Smooth muscle cell (in vitro differentiated cells): ENCODE measurements at regions not wholly inside any gene's neighbourhood (a gene's known extent, or its start where the extent isn't known, plus 50 kb on each side); places are given as distances from the start of the nearest gene placed in this dataset.

Source experiments
- DNase-seq: peaks from one replicate; lab custom pipeline; 2025; ENCODE audit not compliant: unreplicated experiment; lab: John Stamatoyannopoulos, UW
- H2AFZ ChIP-seq: fragments of 200-600 bp; sonication (generic); 2 replicates; pipeline ENCODE4 v1.6.0; 2016; ENCODE audit warnings: antibody characterized with exemption, low read depth, mild to moderate bottlenecking
- H3F3A ChIP-seq: fragments of 200-600 bp; sonication (generic); 2 replicates; pipeline ENCODE4 v1.6.0; 2017; ENCODE audit warnings: antibody characterized with exemption, low read depth
- H3K27ac ChIP-seq: fragments of 200-600 bp; sonication (generic); 2 replicates; pipeline ENCODE4 v1.5.1; 2016; ENCODE audit warnings: low read depth, mild to moderate bottlenecking
- H3K27me3 ChIP-seq: fragments of 200-600 bp; sonication (generic); 2 replicates; pipeline ENCODE4 v1.6.1; 2016; ENCODE audit warnings: low read depth, mild to moderate bottlenecking
- H3K36me3 ChIP-seq: fragments of 200-600 bp; sonication (generic); 2 replicates; pipeline ENCODE4 v1.5.1; 2016; ENCODE audit warnings: low read depth
- H3K4me1 ChIP-seq: fragments of 200-600 bp; sonication (generic); 2 replicates; pipeline ENCODE4 v1.5.1; 2016; ENCODE audit warnings: low read depth
- H3K4me2 ChIP-seq: fragments of 200-600 bp; sonication (generic); 2 replicates; pipeline ENCODE4 v1.6.0; 2016; ENCODE audit warnings: mild to moderate bottlenecking
- H3K4me3 ChIP-seq: fragments of 200-600 bp; sonication (generic); 2 replicates; pipeline ENCODE4 v1.5.1; 2016; ENCODE audit warnings: mild to moderate bottlenecking
- H3K79me2 ChIP-seq: fragments of 200-600 bp; sonication (generic); 2 replicates; pipeline ENCODE4 v1.6.0; 2016; ENCODE audit warnings: low read depth, mild to moderate bottlenecking
- H3K9ac ChIP-seq: fragments of 200-600 bp; sonication (generic); 2 replicates; pipeline ENCODE4 v1.6.0; 2016; ENCODE audit warnings: low read depth
- H3K9me3 ChIP-seq: fragments of 200-600 bp; sonication (generic); replicated peaks from 2 replicates; pipeline ENCODE4 v1.5.1; 2016; ENCODE audit warnings: low read depth
- H4K20me1 ChIP-seq: fragments of 200-600 bp; sonication (generic); 2 replicates; pipeline ENCODE4 v1.6.0; 2016; ENCODE audit warnings: low read depth
- CTCF ChIP-seq: fragments of 200-600 bp; sonication (generic); IDR thresholded peaks from 2 replicates; pipeline ENCODE4 v1.5.1; 2017; ENCODE audit warnings: borderline replicate concordance, mild to moderate bottlenecking, antibody characterized with exemption; ENCODE audit not compliant: insufficient read depth, poor library complexity, severe bottlenecking
- WGBS: methylation state at CpG from one replicate; pipeline ENCODE4 v1.1.7; 2016; ENCODE audit warnings: low lambda C conversion rate; 5-methylcytosine and 5-hydroxymethylcytosine counted together

- H3K36me3 ChIP-seq, result no peaks in the 10 kb centered on the region
- TF ChIP-seq CTCF, result no peak
- no peaks in the 10 kb centered on the region for H3K79me2 ChIP-seq
- no peaks in the 10 kb centered on the region for H3K27me3 ChIP-seq
- 85% methylated on average over 4 of the region's 4 CpGs for WGBS
- no peak overlapping the region for H3K27ac ChIP-seq
- no peak for DNase-seq
- no peaks in the 10 kb centered on the region for H4K20me1 ChIP-seq
- H3F3A ChIP-seq, result no peaks in the 10 kb centered on the region
- no peaks in the 10 kb centered on the region for H3K4me1 ChIP-seq
- no peak overlapping the region for H2AFZ ChIP-seq
- no peak overlapping the region for H3K4me2 ChIP-seq
- no peak overlapping the region for H3K9ac ChIP-seq
- no peaks in the 10 kb centered on the region for H3K9me3 ChIP-seq
- no peak overlapping the region for H3K4me3 ChIP-seq
These were observed 88.3 kb downstream of the VCX3A start for GRCh38 chrX:6446582-6446981.

GRCh38 chrX:6440648-6441047 is 94.3 kb downstream of the VCX3A start:
- no peaks in the 10 kb centered on the region for H4K20me1 ChIP-seq
- H3K4me3 ChIP-seq, result no peak overlapping the region
- no peak overlapping the region for H3K4me2 ChIP-seq
- no peak for TF ChIP-seq CTCF
- H3K4me1 ChIP-seq, result no peaks in the 10 kb centered on the region
- H3F3A ChIP-seq, result no peaks in the 10 kb centered on the region
- H3K9me3 ChIP-seq, result no peaks in the 10 kb centered on the region
- H3K27me3 ChIP-seq, result no peaks in the 10 kb centered on the region
- no peak overlapping the region for H3K9ac ChIP-seq
- no peak for DNase-seq
- WGBS, result 74% methylated on average over 3 of the region's 3 CpGs
- no peak overlapping the region for H3K27ac ChIP-seq
- no peaks in the 10 kb centered on the region for H3K79me2 ChIP-seq
- no peak overlapping the region for H2AFZ ChIP-seq
- H3K36me3 ChIP-seq, result no peaks in the 10 kb centered on the region

- no peak for TF ChIP-seq CTCF
- H3K79me2 ChIP-seq, result no peaks in the 10 kb centered on the region
- H3F3A ChIP-seq, result no peaks in the 10 kb centered on the region
- H4K20me1 ChIP-seq, result no peaks in the 10 kb centered on the region
- DNase-seq, result no peak
- H3K4me1 ChIP-seq, result no peaks in the 10 kb centered on the region
- no peak overlapping the region for H3K27ac ChIP-seq
- no peaks in the 10 kb centered on the region for H3K9me3 ChIP-seq
- H3K4me3 ChIP-seq, result no peak overlapping the region
- no peak overlapping the region for H3K9ac ChIP-seq
- no peak overlapping the region for H3K4me2 ChIP-seq
- H2AFZ ChIP-seq, result no peak overlapping the region
- WGBS, result 71% methylated on average over 5 of the region's 5 CpGs
- no peaks in the 10 kb centered on the region for H3K27me3 ChIP-seq
- H3K36me3 ChIP-seq, result no peaks in the 10 kb centered on the region
These were observed 102.7 kb downstream of the VCX3A start for GRCh38 chrX:6432226-6432625.

GRCh38 chrX:6407542-6407941 is 127.4 kb downstream of the VCX3A start:
- 75% methylated on average over 4 of the region's 4 CpGs for WGBS
- Histone ChIP-seq H3K4me1 (no peaks in the 10 kb centered on the region), H2AFZ (no peak overlapping the region), H4K20me1 (no peaks in the 10 kb centered on the region), H3K4me2 (no peak overlapping the region), H3K9ac (no peak overlapping the region), H3K27ac (no peak overlapping the region), H3K36me3 (no peaks in the 10 kb centered on the region), H3K79me2 (no peaks in the 10 kb centered on the region), H3K4me3 (no peak overlapping the region), H3F3A (no peaks in the 10 kb centered on the region), H3K9me3 (no peaks in the 10 kb centered on the region), H3K27me3 (no peaks in the 10 kb centered on the region)
- TF ChIP-seq CTCF, result no peak
- DNase-seq, result no peak
